ENCODE measurements at regions not wholly inside any gene's neighbourhood (a gene's known extent, or its start where the extent isn't known, plus 50 kb on each side); places are given as distances from the start of the nearest gene placed in this dataset.

DNA sequence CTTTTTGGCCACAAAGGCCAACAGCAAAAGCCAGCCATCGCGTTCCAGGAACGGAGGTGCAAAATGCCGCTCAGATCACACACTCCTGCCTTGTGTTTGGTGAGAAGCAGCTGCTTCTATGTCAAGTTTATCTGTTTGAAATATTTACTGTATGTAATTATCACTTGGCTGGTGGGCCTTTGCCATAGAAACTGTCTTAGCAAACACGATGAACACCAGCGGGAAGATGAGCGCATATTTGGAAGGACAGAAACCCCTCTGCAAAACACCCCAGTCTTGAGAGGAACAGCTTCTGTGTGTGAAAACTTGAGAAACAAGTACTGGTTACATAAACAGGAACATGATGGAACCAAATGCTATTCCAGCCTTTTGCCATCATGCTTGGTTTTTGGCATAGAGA lies 59.7 kb downstream of the SCG2 start:
- Histone ChIP-seq H4K8ac (ENCODE audit: low read depth in 2 of 2, low read length in 2 of 2) (no peak overlapping the region), H2BK15ac (ENCODE audit: low read depth, low read length) (no peak overlapping the region)
- CTCF ChIA-PET = interaction anchor here (1.6 kb wide), 1 partner anchor 84 kb away, joined by 3 read pairs; no protein-coding TSS in a partner anchor

More for the DNA sequence above, 59.7 kb downstream of the SCG2 start:
- no TSS peak for BruUV-seq (replicated peaks)
- no peak overlapping the region for H3K4me2 ChIP-seq (ENCODE audit: low read depth, low read length)
- H2AFZ ChIP-seq (replicated peaks; ENCODE audit: low read length, poor library complexity) = no peak overlapping the region
- H3K4ac ChIP-seq (ENCODE audit: low read depth, low read length) = no peak overlapping the region
- POLR2A ChIA-PET (ENCODE audit: unreplicated experiment) = no interaction called here
- H4K5ac ChIP-seq (ENCODE audit: low read depth, low read length) = no peak overlapping the region
- no peak for ATAC-seq (ENCODE audit: low read depth)
- no peak overlapping the region for H2BK5ac ChIP-seq (ENCODE audit: low read depth, low read length, poor library complexity, severe bottlenecking)
- H2BK20ac ChIP-seq (ENCODE audit: low read depth, low read length) = no peak overlapping the region
- no peak overlapping the region for H3K18ac ChIP-seq (ENCODE audit: low read depth, low read length)
- in situ Hi-C loops (cut with MboI; ENCODE audit: low sequenced_read_pairs) (no loop called here), intact Hi-C loops (cut with micrococcal nuclease) (no loop called here), dilution Hi-C loops (cut with HindIII; ENCODE audit: low sequenced_read_pairs, unreplicated experiment) (no loop called here)
- H3K9ac ChIP-seq (ENCODE audit: low read depth, low read length) = no peak overlapping the region
- no peak overlapping the region for H2BK120ac ChIP-seq (ENCODE audit: low read depth, low read length)
- H3K23ac ChIP-seq (ENCODE audit: low read depth, low read length) = no peak overlapping the region
- WGBS, 2 experiments (ENCODE audit: extremely low coverage in 2 of 2, insufficient read length in 1 of 2) = no CpG with 5 or more reads among the region's 7 CpGs
- H3K14ac ChIP-seq (replicated peaks; ENCODE audit: low read depth, low read length) = no peak overlapping the region
- H2AK9ac ChIP-seq (replicated peaks; ENCODE audit: low read depth, low read length, poor library complexity) = no peak overlapping the region
- H4K91ac ChIP-seq (ENCODE audit: insufficient read depth, low read depth, low read length) = no peak overlapping the region
- no peak overlapping the region for H3K4me3 ChIP-seq (ENCODE audit: insufficient read depth, low read depth, low read length)
- H3K9me3 ChIP-seq (ENCODE audit: control insufficient read depth, insufficient read depth, low read length) = no peaks in the 10 kb centered on the region
- no peaks in the 10 kb centered on the region; the same call in 1 of the 2 replicates for H3K9me1 ChIP-seq (ENCODE audit: insufficient read depth, low read length)
- no peak for DNase-seq
- TF ChIP-seq SMC3 (IDR thresholded peaks at IDR 0.05; ENCODE audit: low read depth, low read length) = no peak
- TF ChIP-seq, protein P1, sequence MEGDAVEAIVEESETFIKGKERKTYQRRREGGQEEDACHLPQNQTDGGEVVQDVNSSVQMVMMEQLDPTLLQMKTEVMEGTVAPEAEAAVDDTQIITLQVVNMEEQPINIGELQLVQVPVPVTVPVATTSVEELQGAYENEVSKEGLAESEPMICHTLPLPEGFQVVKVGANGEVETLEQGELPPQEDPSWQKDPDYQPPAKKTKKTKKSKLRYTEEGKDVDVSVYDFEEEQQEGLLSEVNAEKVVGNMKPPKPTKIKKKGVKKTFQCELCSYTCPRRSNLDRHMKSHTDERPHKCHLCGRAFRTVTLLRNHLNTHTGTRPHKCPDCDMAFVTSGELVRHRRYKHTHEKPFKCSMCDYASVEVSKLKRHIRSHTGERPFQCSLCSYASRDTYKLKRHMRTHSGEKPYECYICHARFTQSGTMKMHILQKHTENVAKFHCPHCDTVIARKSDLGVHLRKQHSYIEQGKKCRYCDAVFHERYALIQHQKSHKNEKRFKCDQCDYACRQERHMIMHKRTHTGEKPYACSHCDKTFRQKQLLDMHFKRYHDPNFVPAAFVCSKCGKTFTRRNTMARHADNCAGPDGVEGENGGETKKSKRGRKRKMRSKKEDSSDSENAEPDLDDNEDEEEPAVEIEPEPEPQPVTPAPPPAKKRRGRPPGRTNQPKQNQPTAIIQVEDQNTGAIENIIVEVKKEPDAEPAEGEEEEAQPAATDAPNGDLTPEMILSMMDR (conservative IDR thresholded peaks at IDR 0.05; ENCODE audit: low read depth, low read length) = no peak
- TF ChIP-seq FOS (IDR thresholded peaks at IDR 0.05; ENCODE audit: low read depth, low read length) = no peak
- no peak for TF ChIP-seq MAZ (IDR thresholded peaks at IDR 0.05; ENCODE audit: borderline replicate concordance, low read depth, low read length)
- TF ChIP-seq RCOR1 (IDR thresholded peaks at IDR 0.05; ENCODE audit: insufficient replicate concordance, low read length) = no peak
- TF ChIP-seq NFE2L2 (IDR thresholded peaks at IDR 0.05; ENCODE audit: low read depth, low read length) = no peak
- TF ChIP-seq RAD21 (IDR thresholded peaks at IDR 0.05; ENCODE audit: low read length) = no peak
- TF ChIP-seq RFX5 (IDR thresholded peaks at IDR 0.05; ENCODE audit: low read depth, low read length) = no peak
- TF ChIP-seq, protein P2, sequence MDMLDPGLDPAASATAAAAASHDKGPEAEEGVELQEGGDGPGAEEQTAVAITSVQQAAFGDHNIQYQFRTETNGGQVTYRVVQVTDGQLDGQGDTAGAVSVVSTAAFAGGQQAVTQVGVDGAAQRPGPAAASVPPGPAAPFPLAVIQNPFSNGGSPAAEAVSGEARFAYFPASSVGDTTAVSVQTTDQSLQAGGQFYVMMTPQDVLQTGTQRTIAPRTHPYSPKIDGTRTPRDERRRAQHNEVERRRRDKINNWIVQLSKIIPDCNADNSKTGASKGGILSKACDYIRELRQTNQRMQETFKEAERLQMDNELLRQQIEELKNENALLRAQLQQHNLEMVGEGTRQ (IDR thresholded peaks at IDR 0.05; ENCODE audit: low read depth, low read length) = no peak
- no peak for TF ChIP-seq MXI1 (IDR thresholded peaks at IDR 0.05; ENCODE audit: borderline replicate concordance, low read depth, low read length)
- no peaks in the 10 kb centered on the region for H3K36me3 ChIP-seq (ENCODE audit: control insufficient read depth, insufficient read depth, low read length)
- H3K4me1 ChIP-seq (ENCODE audit: control insufficient read depth, insufficient read depth, low read length) = peaks cover 8% of the 10 kb centered on the region
- no peaks in the 10 kb centered on the region for H3K79me1 ChIP-seq (ENCODE audit: low read depth in 1 of 2, low read length in 2 of 2)
- H2AK5ac ChIP-seq (ENCODE audit: low read depth, low read length) = no peak overlapping the region
- no peaks in the 10 kb centered on the region for H3K27me3 ChIP-seq (ENCODE audit: control insufficient read depth, insufficient read depth, low read length)
- H3K27ac ChIP-seq (ENCODE audit: insufficient read depth, low read length) = no peak overlapping the region
- H3K56ac ChIP-seq (ENCODE audit: extremely low read depth, insufficient read depth, low read length) = no peak overlapping the region
- H4K20me1 ChIP-seq (ENCODE audit: insufficient read depth, low read length) = no peaks in the 10 kb centered on the region

Data from IMR-90 (cell line).